GM12878 (cell line): ENCODE measurements at regions not wholly inside any gene's neighbourhood (a gene's known extent, or its start where the extent isn't known, plus 50 kb on each side); places are given as distances from the start of the nearest gene placed in this dataset.

Experiments used
- ATAC-seq: fragments of 200-7000 bp; cut with Tn5 transposase; 3 replicates; pipeline ENCODE4 v1.9.1; 2020; ENCODE audit warnings: mild to moderate bottlenecking, moderate library complexity
- BruUV-seq: library from RNA; stranded (reverse); fragments of 400-500 nt; replicated peaks from 2 replicates; lab custom pipeline; 2021; lab: Mats Ljungman, UMichigan
- CTCF ChIA-PET: fragments of 300-600 bp; sonication (Branson Sonifier 250); formaldehyde crosslinking; extraction: SDS; loops from one replicate; lab custom pipeline; 2021; ENCODE audit warnings: inconsistent platforms; lab: Yijun Ruan, JAX
- POLR2A ChIA-PET: fragments of 350-600 bp; formaldehyde crosslinking; extraction: SDS; loops from one replicate; lab custom pipeline; 2021; ENCODE audit warnings: inconsistent platforms; lab: Charles Lee
- RAD21 ChIA-PET: fragments of 300-600 bp; sonication (Branson Sonifier 250); formaldehyde crosslinking; loops from one replicate; lab custom pipeline; 2023; ENCODE audit warnings: antibody characterized with exemption; ENCODE audit not compliant: unreplicated experiment; lab: Charles Lee
- SMC1A ChIA-PET: fragments of 300-600 bp; sonication (Branson Sonifier 250); formaldehyde crosslinking; loops from one replicate; lab custom pipeline; 2023; ENCODE audit not compliant: unreplicated experiment, uncharacterized antibody; lab: Charles Lee
- DNase-seq: peaks from one replicate; pipeline ENCODE4 v3.0.0-alpha.2; 2011; ENCODE audit warnings: low read depth, low spot score
- FAIRE-seq: peaks from 3 replicates; lab custom pipeline; 2011; peaks lifted over from hg19 to GRCh38; lab: Jason Lieb, UNC
- H2AFZ ChIP-seq: 2 replicates; pipeline ENCODE4 v1.6.0; 2011; ENCODE audit warnings: low read depth, low read length, control low read depth; ENCODE audit not compliant: control insufficient read depth
- H3K27ac ChIP-seq: 2 replicates; pipeline ENCODE4 v1.5.1; 2011; ENCODE audit warnings: control low read depth; ENCODE audit not compliant: control insufficient read depth, insufficient read depth
- H3K27me3 ChIP-seq, 2 experiments: replicated peaks in 1 of 2; 2 replicates each; pipeline versions ENCODE4 v1.6.0 to v1.6.1; 2011; ENCODE audit warnings: low read length in 1 of 2; ENCODE audit not compliant: control insufficient read depth in 2 of 2, insufficient read depth in 2 of 2
- H3K36me3 ChIP-seq, 2 experiments: 2 replicates each; pipeline ENCODE4 v1.5.1; 2011; ENCODE audit warnings: low read length in 1 of 2; ENCODE audit not compliant: control insufficient read depth in 2 of 2, insufficient read depth in 2 of 2
- H3K4me1 ChIP-seq: 2 replicates; pipeline ENCODE4 v1.6.1; 2011; ENCODE audit warnings: mild to moderate bottlenecking, low read length, moderate library complexity, mixed read lengths; ENCODE audit not compliant: control insufficient read depth, insufficient read depth
- H3K4me2 ChIP-seq: 2 replicates; pipeline ENCODE4 v1.6.0; 2011; ENCODE audit warnings: control low read depth; ENCODE audit not compliant: control insufficient read depth, insufficient read depth
- H3K4me3 ChIP-seq: fragments of 200-600 bp; sonication (generic); 2 replicates; pipeline ENCODE4 v1.5.1; 2016
- H3K79me2 ChIP-seq: 2 replicates; pipeline ENCODE4 v1.6.0; 2011; ENCODE audit warnings: low read length; ENCODE audit not compliant: control insufficient read depth, insufficient read depth
- H3K9ac ChIP-seq: 2 replicates; pipeline ENCODE4 v1.8.0; 2011; ENCODE audit warnings: low read length, control low read depth, mixed read lengths; ENCODE audit not compliant: control insufficient read depth, insufficient read depth
- H3K9me3 ChIP-seq: replicated peaks from 3 replicates; pipeline ENCODE4 v1.5.1; 2011; ENCODE audit warnings: mild to moderate bottlenecking, low read length; ENCODE audit not compliant: control insufficient read depth, insufficient read depth
- H4K20me1 ChIP-seq: 2 replicates; pipeline ENCODE4 v1.6.0; 2011; ENCODE audit not compliant: control insufficient read depth, insufficient read depth
- KAT2A ChIP-seq: conservative IDR thresholded peaks from 2 replicates; pipeline ENCODE4 v1.6.1; 2011; ENCODE audit warnings: low read depth, low read length; ENCODE audit not compliant: control insufficient read depth
- MYC ChIP-seq: IDR thresholded peaks from 2 replicates; pipeline ENCODE4 v1.6.1; 2011; ENCODE audit warnings: mild to moderate bottlenecking, low read length, moderate library complexity, inconsistent platforms; ENCODE audit not compliant: insufficient read depth, insufficient replicate concordance, insufficient read length, severe bottlenecking
- NR2C2 ChIP-seq: IDR thresholded peaks from 2 replicates; pipeline ENCODE4 v1.6.1; 2011; ENCODE audit warnings: borderline replicate concordance, low read depth; ENCODE audit not compliant: control insufficient read depth, insufficient read length
- SIN3A ChIP-seq: IDR thresholded peaks from 2 replicates; pipeline ENCODE4 v1.6.1; 2012; ENCODE audit warnings: low read depth, low read length, improper control_type of control experiment
- SPI1 ChIP-seq: IDR thresholded peaks from 2 replicates; pipeline ENCODE4 v1.6.1; 2011; ENCODE audit warnings: low read depth, mild to moderate bottlenecking, low read length, moderate library complexity, borderline replicate concordance; ENCODE audit not compliant: insufficient read depth
- WGBS: methylation state at CpG from one replicate; pipeline ENCODE4 v1.1.6; 2016; ENCODE audit warnings: low lambda C conversion rate; ENCODE audit not compliant: insufficient replicate concordance, insufficient coverage; ENCODE audit errors: missing lambda C conversion rate; 5-methylcytosine and 5-hydroxymethylcytosine counted together
- in situ Hi-C: fragments of 300-500 bp; cut with MboI; formaldehyde crosslinking; loops from 9 replicates; pipeline ENCODE4 v1.14.3; 2018; ENCODE audit warnings: mixed read lengths
- intact Hi-C: fragments of 100-400 bp; cut with micrococcal nuclease; formaldehyde crosslinking; loops from one replicate; pipeline ENCODE4 v1.14.2; 2022; ENCODE audit not compliant: unreplicated experiment
- TF ChIP-seq, protein P1 (sequence below): fragments of 150-350 bp; IDR thresholded peaks from 2 replicates; pipeline ENCODE4 v1.6.1; 2016; ENCODE audit warnings: low read depth, low read length
- TF ChIP-seq, protein P2 (sequence below): IDR thresholded peaks from 2 replicates; pipeline ENCODE4 v1.6.1; 2011; ENCODE audit warnings: borderline replicate concordance, low read depth, mild to moderate bottlenecking, moderate library complexity, low read length; ENCODE audit not compliant: insufficient read depth, poor library complexity, severe bottlenecking
- TF ChIP-seq, protein P3 (sequence below): IDR thresholded peaks from 2 replicates; pipeline ENCODE4 v1.6.1; 2011; ENCODE audit warnings: low read depth, mild to moderate bottlenecking, low read length, moderate library complexity, borderline replicate concordance; ENCODE audit errors: extremely low read depth
- TF ChIP-seq, protein P4 (sequence below): fragments of 450-650 bp; IDR thresholded peaks from 2 replicates; pipeline ENCODE4 v1.6.1; 2014; ENCODE audit warnings: mild to moderate bottlenecking
- TF ChIP-seq, protein P5 (sequence below): IDR thresholded peaks from 2 replicates; pipeline ENCODE4 v1.6.1; 2012; ENCODE audit warnings: improper control_type of control experiment, low read depth, low read length; ENCODE audit not compliant: insufficient replicate concordance

DNA sequence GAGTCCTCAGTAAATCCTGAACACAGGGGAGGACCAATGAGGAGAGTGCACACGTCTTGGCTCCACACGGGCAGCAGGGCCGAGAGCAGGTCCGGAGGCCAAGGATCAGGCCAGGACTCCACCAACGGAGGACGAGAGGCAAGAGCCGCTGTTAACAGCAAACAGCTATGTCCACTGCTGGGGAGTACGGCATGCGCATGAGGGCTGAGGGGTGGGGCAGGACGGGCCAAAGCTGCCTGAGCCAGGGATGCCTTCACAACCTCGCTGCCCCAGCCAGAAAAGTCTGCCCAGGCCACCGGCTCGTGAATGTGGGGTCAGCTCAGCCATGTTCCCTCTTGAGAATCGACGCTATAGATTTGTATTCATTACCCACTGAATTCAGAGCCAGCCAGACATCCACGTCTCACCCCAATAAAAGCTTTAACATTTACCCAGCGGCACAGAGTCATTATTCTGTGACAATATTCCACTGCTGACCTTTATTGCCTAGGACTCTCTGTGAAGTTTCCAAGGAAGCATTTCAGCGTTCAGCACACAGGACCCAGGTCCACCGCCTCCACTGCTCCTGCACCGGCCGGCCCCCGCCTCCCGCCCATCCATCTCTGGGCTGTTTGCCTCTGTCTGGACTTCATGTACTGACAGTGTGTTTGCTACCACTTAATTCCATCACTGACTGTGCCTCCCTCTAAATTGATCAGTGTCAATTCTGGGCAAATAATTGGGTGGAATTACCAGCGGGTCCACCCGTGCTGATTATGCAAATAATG is 384.9 kb downstream of the SHANK2 start:
- RAD21 ChIA-PET = no interaction called here
- POLR2A ChIA-PET = no interaction called here
- H3K36me3 ChIP-seq = no peaks in the 10 kb centered on the region
- SMC1A ChIA-PET = no interaction called here
- no peak for ATAC-seq
- in situ Hi-C loops = no loop called here
- H4K20me1 ChIP-seq = no peaks in the 10 kb centered on the region
- no peak overlapping the region for H3K4me2 ChIP-seq
- no peaks in the 10 kb centered on the region for H3K27me3 ChIP-seq
- H3K9ac ChIP-seq = no peak overlapping the region
- H3K27ac ChIP-seq = no peak overlapping the region
- no peak overlapping the region for H2AFZ ChIP-seq
- no TSS peak for BruUV-seq
- H3K4me3 ChIP-seq = no peak overlapping the region
- intact Hi-C loops = no loop called here
- no peak for FAIRE-seq
- CTCF ChIA-PET = no interaction called here
- no peak for DNase-seq
- H3K9me3 ChIP-seq = no peaks in the 10 kb centered on the region
- WGBS = 51% methylated on average over 25 of the region's 25 CpGs
- H3K4me1 ChIP-seq = no peaks in the 10 kb centered on the region
- H3K79me2 ChIP-seq = no peaks in the 10 kb centered on the region
- TF ChIP-seq, protein P1, sequence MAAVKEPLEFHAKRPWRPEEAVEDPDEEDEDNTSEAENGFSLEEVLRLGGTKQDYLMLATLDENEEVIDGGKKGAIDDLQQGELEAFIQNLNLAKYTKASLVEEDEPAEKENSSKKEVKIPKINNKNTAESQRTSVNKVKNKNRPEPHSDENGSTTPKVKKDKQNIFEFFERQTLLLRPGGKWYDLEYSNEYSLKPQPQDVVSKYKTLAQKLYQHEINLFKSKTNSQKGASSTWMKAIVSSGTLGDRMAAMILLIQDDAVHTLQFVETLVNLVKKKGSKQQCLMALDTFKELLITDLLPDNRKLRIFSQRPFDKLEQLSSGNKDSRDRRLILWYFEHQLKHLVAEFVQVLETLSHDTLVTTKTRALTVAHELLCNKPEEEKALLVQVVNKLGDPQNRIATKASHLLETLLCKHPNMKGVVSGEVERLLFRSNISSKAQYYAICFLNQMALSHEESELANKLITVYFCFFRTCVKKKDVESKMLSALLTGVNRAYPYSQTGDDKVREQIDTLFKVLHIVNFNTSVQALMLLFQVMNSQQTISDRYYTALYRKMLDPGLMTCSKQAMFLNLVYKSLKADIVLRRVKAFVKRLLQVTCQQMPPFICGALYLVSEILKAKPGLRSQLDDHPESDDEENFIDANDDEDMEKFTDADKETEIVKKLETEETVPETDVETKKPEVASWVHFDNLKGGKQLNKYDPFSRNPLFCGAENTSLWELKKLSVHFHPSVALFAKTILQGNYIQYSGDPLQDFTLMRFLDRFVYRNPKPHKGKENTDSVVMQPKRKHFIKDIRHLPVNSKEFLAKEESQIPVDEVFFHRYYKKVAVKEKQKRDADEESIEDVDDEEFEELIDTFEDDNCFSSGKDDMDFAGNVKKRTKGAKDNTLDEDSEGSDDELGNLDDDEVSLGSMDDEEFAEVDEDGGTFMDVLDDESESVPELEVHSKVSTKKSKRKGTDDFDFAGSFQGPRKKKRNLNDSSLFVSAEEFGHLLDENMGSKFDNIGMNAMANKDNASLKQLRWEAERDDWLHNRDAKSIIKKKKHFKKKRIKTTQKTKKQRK = no peak
- TF ChIP-seq SPI1 (no peak), SIN3A (no peak), MYC (no peak), NR2C2 (no peak), KAT2A (no peak)
- TF ChIP-seq, protein P2, sequence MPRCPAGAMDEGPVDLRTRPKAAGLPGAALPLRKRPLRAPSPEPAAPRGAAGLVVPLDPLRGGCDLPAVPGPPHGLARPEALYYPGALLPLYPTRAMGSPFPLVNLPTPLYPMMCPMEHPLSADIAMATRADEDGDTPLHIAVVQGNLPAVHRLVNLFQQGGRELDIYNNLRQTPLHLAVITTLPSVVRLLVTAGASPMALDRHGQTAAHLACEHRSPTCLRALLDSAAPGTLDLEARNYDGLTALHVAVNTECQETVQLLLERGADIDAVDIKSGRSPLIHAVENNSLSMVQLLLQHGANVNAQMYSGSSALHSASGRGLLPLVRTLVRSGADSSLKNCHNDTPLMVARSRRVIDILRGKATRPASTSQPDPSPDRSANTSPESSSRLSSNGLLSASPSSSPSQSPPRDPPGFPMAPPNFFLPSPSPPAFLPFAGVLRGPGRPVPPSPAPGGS = no peak
- TF ChIP-seq, protein P3, sequence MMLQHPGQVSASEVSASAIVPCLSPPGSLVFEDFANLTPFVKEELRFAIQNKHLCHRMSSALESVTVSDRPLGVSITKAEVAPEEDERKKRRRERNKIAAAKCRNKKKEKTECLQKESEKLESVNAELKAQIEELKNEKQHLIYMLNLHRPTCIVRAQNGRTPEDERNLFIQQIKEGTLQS = no peak
- TF ChIP-seq, protein P4, sequence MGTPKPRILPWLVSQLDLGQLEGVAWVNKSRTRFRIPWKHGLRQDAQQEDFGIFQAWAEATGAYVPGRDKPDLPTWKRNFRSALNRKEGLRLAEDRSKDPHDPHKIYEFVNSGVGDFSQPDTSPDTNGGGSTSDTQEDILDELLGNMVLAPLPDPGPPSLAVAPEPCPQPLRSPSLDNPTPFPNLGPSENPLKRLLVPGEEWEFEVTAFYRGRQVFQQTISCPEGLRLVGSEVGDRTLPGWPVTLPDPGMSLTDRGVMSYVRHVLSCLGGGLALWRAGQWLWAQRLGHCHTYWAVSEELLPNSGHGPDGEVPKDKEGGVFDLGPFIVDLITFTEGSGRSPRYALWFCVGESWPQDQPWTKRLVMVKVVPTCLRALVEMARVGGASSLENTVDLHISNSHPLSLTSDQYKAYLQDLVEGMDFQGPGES = no peak
- TF ChIP-seq, protein P5, sequence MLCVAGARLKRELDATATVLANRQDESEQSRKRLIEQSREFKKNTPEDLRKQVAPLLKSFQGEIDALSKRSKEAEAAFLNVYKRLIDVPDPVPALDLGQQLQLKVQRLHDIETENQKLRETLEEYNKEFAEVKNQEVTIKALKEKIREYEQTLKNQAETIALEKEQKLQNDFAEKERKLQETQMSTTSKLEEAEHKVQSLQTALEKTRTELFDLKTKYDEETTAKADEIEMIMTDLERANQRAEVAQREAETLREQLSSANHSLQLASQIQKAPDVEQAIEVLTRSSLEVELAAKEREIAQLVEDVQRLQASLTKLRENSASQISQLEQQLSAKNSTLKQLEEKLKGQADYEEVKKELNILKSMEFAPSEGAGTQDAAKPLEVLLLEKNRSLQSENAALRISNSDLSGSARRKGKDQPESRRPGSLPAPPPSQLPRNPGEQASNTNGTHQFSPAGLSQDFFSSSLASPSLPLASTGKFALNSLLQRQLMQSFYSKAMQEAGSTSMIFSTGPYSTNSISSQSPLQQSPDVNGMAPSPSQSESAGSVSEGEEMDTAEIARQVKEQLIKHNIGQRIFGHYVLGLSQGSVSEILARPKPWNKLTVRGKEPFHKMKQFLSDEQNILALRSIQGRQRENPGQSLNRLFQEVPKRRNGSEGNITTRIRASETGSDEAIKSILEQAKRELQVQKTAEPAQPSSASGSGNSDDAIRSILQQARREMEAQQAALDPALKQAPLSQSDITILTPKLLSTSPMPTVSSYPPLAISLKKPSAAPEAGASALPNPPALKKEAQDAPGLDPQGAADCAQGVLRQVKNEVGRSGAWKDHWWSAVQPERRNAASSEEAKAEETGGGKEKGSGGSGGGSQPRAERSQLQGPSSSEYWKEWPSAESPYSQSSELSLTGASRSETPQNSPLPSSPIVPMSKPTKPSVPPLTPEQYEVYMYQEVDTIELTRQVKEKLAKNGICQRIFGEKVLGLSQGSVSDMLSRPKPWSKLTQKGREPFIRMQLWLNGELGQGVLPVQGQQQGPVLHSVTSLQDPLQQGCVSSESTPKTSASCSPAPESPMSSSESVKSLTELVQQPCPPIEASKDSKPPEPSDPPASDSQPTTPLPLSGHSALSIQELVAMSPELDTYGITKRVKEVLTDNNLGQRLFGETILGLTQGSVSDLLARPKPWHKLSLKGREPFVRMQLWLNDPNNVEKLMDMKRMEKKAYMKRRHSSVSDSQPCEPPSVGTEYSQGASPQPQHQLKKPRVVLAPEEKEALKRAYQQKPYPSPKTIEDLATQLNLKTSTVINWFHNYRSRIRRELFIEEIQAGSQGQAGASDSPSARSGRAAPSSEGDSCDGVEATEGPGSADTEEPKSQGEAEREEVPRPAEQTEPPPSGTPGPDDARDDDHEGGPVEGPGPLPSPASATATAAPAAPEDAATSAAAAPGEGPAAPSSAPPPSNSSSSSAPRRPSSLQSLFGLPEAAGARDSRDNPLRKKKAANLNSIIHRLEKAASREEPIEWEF = no peak
